H1 (cell line): ENCODE measurements at regions not wholly inside any gene's neighbourhood (a gene's known extent, or its start where the extent isn't known, plus 50 kb on each side); places are given as distances from the start of the nearest gene placed in this dataset.

ENCODE experiments used
- CTCF ChIA-PET: fragments of 300-600 bp; sonication (Branson Sonifier 250); formaldehyde crosslinking; loops from one replicate; lab custom pipeline; 2021; ENCODE audit not compliant: partially characterized antibody; lab: Charles Lee
- POLR2A ChIA-PET: fragments of 300-600 bp; sonication (Branson Sonifier 250); formaldehyde crosslinking; loops from one replicate; lab custom pipeline; 2021; ENCODE audit warnings: inconsistent platforms; ENCODE audit not compliant: partially characterized antibody; lab: Charles Lee
- DNase-seq, 2 experiments: peaks; one replicate each; pipeline versions ENCODE4 v3.0.0 to v3.0.0-alpha.2; 2010 to 2022; ENCODE audit warnings: low spot score in 2 of 2, low read depth in 1 of 2, mixed read lengths in 1 of 2
- FAIRE-seq: peaks from 2 replicates; lab custom pipeline; 2011; peaks lifted over from hg19 to GRCh38; lab: Jason Lieb, UNC
- H2AFZ ChIP-seq: 2 replicates; pipeline ENCODE4 v1.8.1; 2012; ENCODE audit warnings: low read length, inconsistent platforms
- H2AK5ac ChIP-seq: 2 replicates; pipeline ENCODE4 v1.6.1; 2013; ENCODE audit warnings: low read depth, low read length
- H2BK120ac ChIP-seq: replicated peaks from 2 replicates; pipeline ENCODE3; 2013; ENCODE audit warnings: low read depth, low read length, inconsistent platforms
- H2BK12ac ChIP-seq: 2 replicates; pipeline ENCODE4 v1.6.1; 2013; ENCODE audit warnings: low read depth, low read length
- H2BK15ac ChIP-seq: 2 replicates; pipeline ENCODE4 v1.6.1; 2013; ENCODE audit warnings: low read length
- H2BK20ac ChIP-seq: 2 replicates; pipeline ENCODE4 v1.6.1; 2013; ENCODE audit warnings: low read length
- H2BK5ac ChIP-seq: 2 replicates; pipeline ENCODE4 v1.6.1; 2013; ENCODE audit warnings: low read depth, low read length
- H3K14ac ChIP-seq: 2 replicates; pipeline ENCODE4 v1.6.1; 2013; ENCODE audit warnings: inconsistent platforms; ENCODE audit not compliant: insufficient read length
- H3K18ac ChIP-seq: 2 replicates; pipeline ENCODE4 v1.6.1; 2013; ENCODE audit warnings: low read length; ENCODE audit errors: extremely low read depth
- H3K23ac ChIP-seq: 2 replicates; pipeline ENCODE4 v1.6.1; 2013; ENCODE audit warnings: inconsistent platforms; ENCODE audit not compliant: insufficient read length
- H3K23me2 ChIP-seq: 2 replicates; pipeline ENCODE4 v1.6.1; 2013; ENCODE audit warnings: low read depth, low read length
- H3K27ac ChIP-seq: 2 replicates; pipeline ENCODE4 v1.6.1; 2011; ENCODE audit warnings: low read depth, low read length, inconsistent platforms
- H3K27me3 ChIP-seq, 4 experiments: replicated peaks in 1 of 4; 1 replicate in 1 of 4; 2 replicates in 3 of 4; pipeline versions ENCODE4 v1.6.1 to v1.8.1; 2011 to 2013; ENCODE audit warnings: low read length in 3 of 4, mild to moderate bottlenecking in 3 of 4, inconsistent platforms in 2 of 4, mixed read lengths in 2 of 4, moderate library complexity in 1 of 4; ENCODE audit not compliant: control insufficient read depth in 3 of 4, insufficient read depth in 3 of 4; ENCODE audit errors: extremely low read depth in 1 of 4
- H3K36me3 ChIP-seq, 4 experiments: 2 replicates each; pipeline versions ENCODE4 v1.6.1 to v1.8.1; 2011 to 2013; ENCODE audit warnings: mild to moderate bottlenecking in 4 of 4, low read length in 3 of 4, moderate library complexity in 2 of 4, control low read depth in 1 of 4, inconsistent platforms in 1 of 4; ENCODE audit not compliant: insufficient read depth in 4 of 4, control insufficient read depth in 2 of 4
- H3K4ac ChIP-seq: replicated peaks from 2 replicates; pipeline ENCODE3; 2013; ENCODE audit warnings: low read length, low read depth, mixed read lengths, inconsistent platforms; ENCODE audit not compliant: insufficient read length
- H3K4me1 ChIP-seq, 4 experiments: replicated peaks in 1 of 4; 1 replicate in 1 of 4; 2 replicates in 3 of 4; pipeline versions ENCODE4 v1.6.1 to v1.8.1; 2011 to 2013; ENCODE audit warnings: low read length in 3 of 4, inconsistent platforms in 2 of 4, mixed read lengths in 1 of 4; ENCODE audit not compliant: insufficient read depth in 4 of 4, control insufficient read depth in 3 of 4
- H3K4me2 ChIP-seq, 2 experiments: 2 replicates each; pipeline versions ENCODE4 v1.6.1 to v1.8.1; 2011 to 2013; ENCODE audit warnings: low read depth in 2 of 2, low read length in 2 of 2, control low read depth in 1 of 2, inconsistent platforms in 1 of 2, mild to moderate bottlenecking in 1 of 2; ENCODE audit not compliant: insufficient read depth in 1 of 2
- H3K4me3 ChIP-seq, 4 experiments: fragments of 200-600, 300-600 bp in 1 of 4; sonication (generic), shearing (Covaris generic), sonication (Bioruptor Twin) in 1 of 4; 2 replicates each; pipeline versions ENCODE4 v1.5.1 to v1.8.1; 2011 to 2016; ENCODE audit warnings: low read length in 4 of 4, low read depth in 3 of 4, control low read depth in 2 of 4, inconsistent platforms in 2 of 4, mild to moderate bottlenecking in 2 of 4, mixed read lengths in 1 of 4, moderate library complexity in 1 of 4; ENCODE audit not compliant: insufficient read depth in 2 of 4; ENCODE audit errors: extremely low read depth in 1 of 4
- H3K56ac ChIP-seq: replicated peaks from 2 replicates; pipeline ENCODE3; 2013; ENCODE audit warnings: low read depth, mild to moderate bottlenecking, mixed read lengths, low read length, inconsistent platforms; ENCODE audit not compliant: insufficient read length
- H3K79me1 ChIP-seq: 2 replicates; pipeline ENCODE4 v1.6.1; 2013; ENCODE audit warnings: low read depth, low read length, control low read depth
- H3K79me2 ChIP-seq, 2 experiments: 2 replicates each; pipeline versions ENCODE4 v1.6.1 to v1.8.1; 2012 to 2013; ENCODE audit warnings: low read length in 2 of 2, mild to moderate bottlenecking in 2 of 2, inconsistent platforms in 1 of 2; ENCODE audit not compliant: insufficient read depth in 2 of 2, control insufficient read depth in 1 of 2
- H3K9ac ChIP-seq, 4 experiments: replicated peaks in 1 of 4; 1 replicate in 1 of 4; 2 replicates in 3 of 4; pipeline versions ENCODE4 v1.6.1 to v1.8.1; 2011 to 2013; ENCODE audit warnings: low read depth in 3 of 4, low read length in 3 of 4, control low read depth in 2 of 4, mild to moderate bottlenecking in 2 of 4, moderate library complexity in 2 of 4, inconsistent platforms in 1 of 4; ENCODE audit errors: extremely low read depth in 1 of 4
- H3K9me3 ChIP-seq, 2 experiments: 2 replicates each; pipeline versions ENCODE4 v1.6.1 to v1.8.1; 2012 to 2013; ENCODE audit warnings: mild to moderate bottlenecking in 2 of 2, moderate library complexity in 2 of 2, control low read depth in 1 of 2, inconsistent platforms in 1 of 2, low read depth in 1 of 2, low read length in 1 of 2, mixed read lengths in 1 of 2; ENCODE audit not compliant: insufficient read depth in 2 of 2
- H4K20me1 ChIP-seq, 2 experiments: replicated peaks in 1 of 2; 2 replicates each; pipeline versions ENCODE3 to v1.8.1; 2011 to 2013; ENCODE audit warnings: inconsistent platforms in 2 of 2, low read length in 2 of 2, mild to moderate bottlenecking in 1 of 2; ENCODE audit not compliant: insufficient read depth in 2 of 2, control insufficient read depth in 1 of 2
- H4K5ac ChIP-seq: 2 replicates; pipeline ENCODE4 v1.6.1; 2013; ENCODE audit warnings: low read length, low read depth, mixed read lengths, inconsistent platforms; ENCODE audit not compliant: insufficient read length
- H4K8ac ChIP-seq: 2 replicates; pipeline ENCODE4 v1.8.0; 2013; ENCODE audit warnings: mild to moderate bottlenecking, moderate library complexity, low read length, inconsistent platforms; ENCODE audit not compliant: insufficient read depth; ENCODE audit errors: extremely low read depth
- H4K91ac ChIP-seq: replicated peaks from 2 replicates; pipeline ENCODE3; 2013; ENCODE audit warnings: low read length, mixed read lengths, inconsistent platforms; ENCODE audit not compliant: insufficient read length
- CBX5 ChIP-seq: fragments of 300-800, 300-1000 bp; sonication (generic); IDR thresholded peaks from 2 replicates; pipeline ENCODE4 v1.7.1; 2016; ENCODE audit warnings: antibody characterized with exemption, low read length, low read depth
- RBBP5 ChIP-seq: IDR thresholded peaks from 2 replicates; pipeline ENCODE4 v1.7.1; 2012; ENCODE audit warnings: low read depth, mild to moderate bottlenecking, inconsistent platforms, low read length, moderate library complexity, borderline replicate concordance
- WGBS, 2 experiments: shearing (Covaris generic) in 1 of 2; methylation state at CpG; one replicate each; pipeline versions ENCODE4 v1.1.6 to v1.1.7; 2013 to 2015; ENCODE audit warnings: low lambda C conversion rate in 2 of 2, mixed read lengths in 2 of 2, inconsistent platforms in 1 of 2, low coverage in 1 of 2, missing lambda C conversion rate in 1 of 2; ENCODE audit not compliant: insufficient replicate concordance in 2 of 2, insufficient coverage in 1 of 2, insufficient read length in 1 of 2; ENCODE audit errors: extremely low coverage in 1 of 2, missing lambda C conversion rate in 1 of 2; 5-methylcytosine and 5-hydroxymethylcytosine counted together

GRCh38 chr9:115790520-115790919 is 363.1 kb upstream of the PAPPA start:
- FAIRE-seq, result no peak
- H2BK15ac ChIP-seq, result no peak overlapping the region
- no peak for TF ChIP-seq CBX5
- TF ChIP-seq RBBP5, result no peak
- H3K4ac ChIP-seq, result no peak overlapping the region
- 88% methylated on average over 6 of the region's 6 CpGs; no CpG with 5 or more reads in 1 of the 2 experiments for WGBS, 2 experiments
- H3K4me1 ChIP-seq, result no peaks in the 10 kb centered on the region
- H3K79me1 ChIP-seq, result no peaks in the 10 kb centered on the region
- H2BK5ac ChIP-seq, result no peak overlapping the region
- no peak overlapping the region for H3K23ac ChIP-seq
- H3K27ac ChIP-seq, result no peak overlapping the region
- H4K91ac ChIP-seq, result no peak overlapping the region
- no peak overlapping the region for H2AFZ ChIP-seq
- H3K18ac ChIP-seq, result no peak overlapping the region
- H3K9me3 ChIP-seq, result no peaks in the 10 kb centered on the region
- no peak overlapping the region for H2BK120ac ChIP-seq
- no peak overlapping the region for H2BK20ac ChIP-seq
- no peaks in the 10 kb centered on the region for H3K36me3 ChIP-seq
- no peak overlapping the region for H3K9ac ChIP-seq
- no peak overlapping the region for H2BK12ac ChIP-seq
- no peak for DNase-seq
- CTCF ChIA-PET, result no interaction called here
- H3K79me2 ChIP-seq, result no peaks in the 10 kb centered on the region
- H3K56ac ChIP-seq, result no peak overlapping the region
- POLR2A ChIA-PET, result no interaction called here
- H2AK5ac ChIP-seq, result no peak overlapping the region
- no peak overlapping the region for H4K5ac ChIP-seq
- no peak overlapping the region for H3K4me2 ChIP-seq
- no peak overlapping the region for H3K4me3 ChIP-seq
- peaks cover 3% of the 10 kb centered on the region; the same call in 1 of the 2 replicates for H3K23me2 ChIP-seq
- H3K14ac ChIP-seq, result no peak overlapping the region
- H4K8ac ChIP-seq, result no peak overlapping the region
- no peaks in the 10 kb centered on the region for H4K20me1 ChIP-seq
- no peaks in the 10 kb centered on the region for H3K27me3 ChIP-seq
